Breast epithelium (tissue), 3 donors: ENCODE measurements at regions not wholly inside any gene's neighbourhood (a gene's known extent, or its start where the extent isn't known, plus 50 kb on each side); places are given as distances from the start of the nearest gene placed in this dataset.

Experiments used
- CTCF ChIP-seq, 3 donors: fragments of 450-650 bp; IDR thresholded peaks; one replicate each; pipeline ENCODE4 v1.5.1; 2016 to 2017; ENCODE audit warnings: antibody characterized with exemption in 3 of 3, mild to moderate bottlenecking in 3 of 3, moderate library complexity in 3 of 3
- POLR2A ChIP-seq: fragments of 450-650 bp; IDR thresholded peaks from one replicate; pipeline ENCODE4 v1.6.1; 2016; ENCODE audit warnings: antibody characterized with exemption, mild to moderate bottlenecking, moderate library complexity
- POLR2AphosphoS5 ChIP-seq, 3 donors: sonication (generic); formaldehyde crosslinking; IDR thresholded peaks; one replicate each; pipeline ENCODE4 v1.6.1; 2017; ENCODE audit warnings: antibody characterized with exemption in 3 of 3

- TF ChIP-seq POLR2A (no peak), CTCF (IDR thresholded peaks at IDR 0.05) (no peak), POLR2AphosphoS5 (IDR thresholded peaks at IDR 0.05) (no peak)
Observed at GRCh38 chr15:29403772-29404171, 134.2 kb upstream of the NSMCE3 start.
